ENCODE measurements at regions not wholly inside any gene's neighbourhood (a gene's known extent, or its start where the extent isn't known, plus 50 kb on each side); places are given as distances from the start of the nearest gene placed in this dataset.

DNA sequence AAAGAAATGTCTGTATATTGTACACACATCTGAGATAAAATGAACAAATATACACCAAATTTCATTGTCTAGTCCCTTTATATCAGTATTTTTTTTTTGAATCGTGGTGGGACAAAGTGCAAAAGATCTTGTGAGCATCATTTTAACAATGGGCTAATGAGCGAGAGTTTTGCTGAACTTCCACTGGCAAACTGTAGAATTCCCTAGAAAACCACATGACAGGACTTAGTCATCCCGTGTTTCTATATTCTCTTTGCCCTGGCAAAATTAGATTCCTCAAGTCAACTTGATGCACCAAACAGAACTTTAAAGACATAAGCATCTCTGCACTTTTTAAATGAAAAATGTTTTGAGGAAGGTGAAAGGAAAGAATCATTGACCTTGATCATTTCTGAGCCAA, 488.2 kb upstream of the PTBP2 start:
- no peaks in the 10 kb centered on the region for H3K9me2 ChIP-seq (replicated peaks; ENCODE audit: low read length)
- H2AFZ ChIP-seq (ENCODE audit: low read length), result no peak overlapping the region
- TF ChIP-seq CTCF (conservative IDR thresholded peaks at IDR 0.05; ENCODE audit: low read depth, low read length) (no peak), EZH2 (IDR thresholded peaks at IDR 0.05; ENCODE audit: low read length, unreplicated experiment) (no peak), EZH2phosphoT487 (IDR thresholded peaks at IDR 0.05; ENCODE audit: borderline replicate concordance, low read length) (no peak)
- intact Hi-C loops (cut with micrococcal nuclease), result loop anchor here (10.0 kb wide), 4 partner anchors 211 to 511 kb away; no protein-coding TSS in a partner anchor
- H4K20me1 ChIP-seq (ENCODE audit: low read length), result no peaks in the 10 kb centered on the region
- H3K4me2 ChIP-seq (ENCODE audit: low read length), result no peak overlapping the region
- H3K9me3 ChIP-seq (ENCODE audit: low read length), result no peaks in the 10 kb centered on the region
- H3K27ac ChIP-seq (ENCODE audit: low read length), result no peak overlapping the region
- POLR2A ChIA-PET (ENCODE audit: unreplicated experiment), result no interaction called here
- no peak overlapping the region for H3K4me3 ChIP-seq (ENCODE audit: low read length)
- H3F3A ChIP-seq (ENCODE audit: low read length, unreplicated experiment), result no peaks in the 10 kb centered on the region
- ATAC-seq (no peak), DNase-seq (no peak)
- H3K27me3 ChIP-seq (ENCODE audit: low read length), result peaks cover 18% of the 10 kb centered on the region; the same call in 1 of the 2 replicates
- CTCF ChIA-PET, result interaction anchor here (0.6 kb wide), 1 partner anchor 985 kb away, joined by 4 read pairs; no protein-coding TSS in a partner anchor
- no peak overlapping the region for H3K9ac ChIP-seq (ENCODE audit: low read length)
- no peaks in the 10 kb centered on the region for H3K79me2 ChIP-seq (ENCODE audit: low read length)
- no TSS peak for BruUV-seq (replicated peaks)
- H3K36me3 ChIP-seq (ENCODE audit: low read depth, low read length), result no peaks in the 10 kb centered on the region
- H3K4me1 ChIP-seq (ENCODE audit: insufficient read depth, low read length), result no peaks in the 10 kb centered on the region

DNA sequence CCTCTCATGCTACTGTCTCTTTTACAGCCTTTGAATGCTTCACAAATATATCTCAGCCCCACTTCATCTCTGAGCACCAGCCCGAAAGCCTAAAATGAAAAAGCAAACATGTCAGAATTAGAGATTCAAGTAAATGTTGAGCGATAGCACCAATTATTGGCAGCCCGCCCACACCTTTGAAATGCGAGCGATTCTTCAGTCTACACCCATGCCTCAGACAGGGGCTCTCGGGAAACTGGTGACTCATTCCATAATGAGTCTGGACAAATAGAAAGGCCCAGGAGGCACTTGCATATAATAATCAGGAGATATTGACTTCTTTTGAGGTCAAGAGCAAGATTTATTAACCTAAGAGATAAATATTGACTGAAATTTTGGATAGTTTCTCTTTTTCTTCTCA, 487.3 kb upstream of the PTBP2 start:
- Histone ChIP-seq H3K36me3 (ENCODE audit: low read depth, low read length) (no peaks in the 10 kb centered on the region), H3K79me2 (ENCODE audit: low read length) (no peaks in the 10 kb centered on the region), H3F3A (ENCODE audit: low read length, unreplicated experiment) (no peaks in the 10 kb centered on the region), H4K20me1 (ENCODE audit: low read length) (no peaks in the 10 kb centered on the region), H3K27ac (ENCODE audit: low read length) (no peak overlapping the region), H2AFZ (ENCODE audit: low read length) (no peak overlapping the region), H3K27me3 (ENCODE audit: low read length) (peaks cover 13% of the 10 kb centered on the region; the same call in 1 of the 2 replicates), H3K4me3 (ENCODE audit: low read length) (no peak overlapping the region), H3K9me3 (ENCODE audit: low read length) (no peaks in the 10 kb centered on the region), H3K9ac (ENCODE audit: low read length) (no peak overlapping the region), H3K4me2 (ENCODE audit: low read length) (no peak overlapping the region), H3K4me1 (ENCODE audit: insufficient read depth, low read length) (no peaks in the 10 kb centered on the region), H3K9me2 (replicated peaks; ENCODE audit: low read length) (no peaks in the 10 kb centered on the region)
- ATAC-seq, result peak; percentile 53
- ChIA-PET CTCF (no interaction called here), POLR2A (ENCODE audit: unreplicated experiment) (no interaction called here)
- BruUV-seq (replicated peaks), result no TSS peak
- no peak for TF ChIP-seq EZH2 (IDR thresholded peaks at IDR 0.05; ENCODE audit: low read length, unreplicated experiment)
- TF ChIP-seq EZH2phosphoT487 (IDR thresholded peaks at IDR 0.05; ENCODE audit: borderline replicate concordance, low read length), result no peak
- TF ChIP-seq CTCF (conservative IDR thresholded peaks at IDR 0.05; ENCODE audit: low read depth, low read length), result no peak
- intact Hi-C loops (cut with micrococcal nuclease), result loop anchor here (10.0 kb wide), 4 partner anchors 211 to 511 kb away; no protein-coding TSS in a partner anchor
- peak; percentile 58 for DNase-seq

- intact Hi-C loops (cut with micrococcal nuclease), result loop anchor here (5.0 to 10.0 kb wide), 6 partner anchors 111 to 611 kb away; no protein-coding TSS in a partner anchor
- H3K27ac ChIP-seq (ENCODE audit: low read length), result no peak overlapping the region
- ChIA-PET CTCF (no interaction called here), POLR2A (ENCODE audit: unreplicated experiment) (interaction anchor here (0.5 kb wide), 1 partner anchor 925 kb away, joined by 4 read pairs; no protein-coding TSS in a partner anchor)
- ATAC-seq (0 out of 2 replicates have a peak, but pooled peaks have one; percentile 33), DNase-seq (peak; percentile 73)
- no peaks in the 10 kb centered on the region for H4K20me1 ChIP-seq (ENCODE audit: low read length)
- no peak overlapping the region for H2AFZ ChIP-seq (ENCODE audit: low read length)
- TF ChIP-seq EZH2 (IDR thresholded peaks at IDR 0.05; ENCODE audit: low read length, unreplicated experiment), result no peak
- TF ChIP-seq CTCF (conservative IDR thresholded peaks at IDR 0.05; ENCODE audit: low read depth, low read length), result peak; percentile 76
- no peak for TF ChIP-seq EZH2phosphoT487 (IDR thresholded peaks at IDR 0.05; ENCODE audit: borderline replicate concordance, low read length)
- no peaks in the 10 kb centered on the region for H3K36me3 ChIP-seq (ENCODE audit: low read depth, low read length)
- no peak overlapping the region for H3K9ac ChIP-seq (ENCODE audit: low read length)
- no peak overlapping the region for H3K4me2 ChIP-seq (ENCODE audit: low read length)
- H3K4me1 ChIP-seq (ENCODE audit: insufficient read depth, low read length), result no peaks in the 10 kb centered on the region
- no peak overlapping the region for H3K4me3 ChIP-seq (ENCODE audit: low read length)
- no TSS peak for BruUV-seq (replicated peaks)
- no peaks in the 10 kb centered on the region for H3K79me2 ChIP-seq (ENCODE audit: low read length)
- H3K27me3 ChIP-seq (ENCODE audit: low read length), result no peaks in the 10 kb centered on the region
- H3K9me2 ChIP-seq (replicated peaks; ENCODE audit: low read length), result no peaks in the 10 kb centered on the region
- H3F3A ChIP-seq (ENCODE audit: low read length, unreplicated experiment), result no peaks in the 10 kb centered on the region
- H3K9me3 ChIP-seq (ENCODE audit: low read length), result no peaks in the 10 kb centered on the region
These were observed 485.3 kb upstream of the PTBP2 start for GRCh38 chr1:96236156-96236739.
